ENCODE measurements at regions not wholly inside any gene's neighbourhood (a gene's known extent, or its start where the extent isn't known, plus 50 kb on each side); places are given as distances from the start of the nearest gene placed in this dataset.

- Mint-ChIP-seq H3K27me3 (no peaks in the 10 kb centered on the region), H3K4me3 (no peak overlapping the region), H3K27ac (no peak overlapping the region), H3K9me3 (no peaks in the 10 kb centered on the region), H3K36me3 (no peaks in the 10 kb centered on the region), H3K4me1 (ENCODE audit: low read depth) (no peaks in the 10 kb centered on the region)
- no peak for DNase-seq
- intact Hi-C loops (cut with micrococcal nuclease), result no loop called here
- CTCF ChIA-PET, result no interaction called here
- POLR2A ChIA-PET, result no interaction called here
These were observed 737.9 kb upstream of the WWC1 start for GRCh38 chr5:167553511-167553910.

GRCh38 chr5:167554564-167555290 lies 736.7 kb upstream of the WWC1 start:
- H3K36me3 Mint-ChIP-seq, result no peaks in the 10 kb centered on the region
- H3K27me3 Mint-ChIP-seq, result no peaks in the 10 kb centered on the region
- intact Hi-C loops (cut with micrococcal nuclease), result no loop called here
- H3K4me3 Mint-ChIP-seq, result no peak overlapping the region
- CTCF ChIA-PET, result interaction anchor here (0.7 kb wide), 1 partner anchor 16 kb away, joined by 3 read pairs; no protein-coding TSS in a partner anchor
- no peak for DNase-seq
- POLR2A ChIA-PET, result no interaction called here
- H3K4me1 Mint-ChIP-seq (ENCODE audit: low read depth), result no peaks in the 10 kb centered on the region
- H3K27ac Mint-ChIP-seq, result no peak overlapping the region
- no peaks in the 10 kb centered on the region for H3K9me3 Mint-ChIP-seq

- Mint-ChIP-seq H3K27me3 (no peaks in the 10 kb centered on the region), H3K4me3 (no peak overlapping the region), H3K36me3 (no peaks in the 10 kb centered on the region), H3K9me3 (no peaks in the 10 kb centered on the region), H3K27ac (no peak overlapping the region), H3K4me1 (ENCODE audit: low read depth) (no peaks in the 10 kb centered on the region)
- ChIA-PET POLR2A (no interaction called here), CTCF (interaction anchor here (0.7 kb wide), 1 partner anchor 17 kb away, joined by 3 read pairs; no protein-coding TSS in a partner anchor)
- intact Hi-C loops (cut with micrococcal nuclease), result no loop called here
- DNase-seq, result no peak
These were observed 735.8 kb upstream of the WWC1 start for GRCh38 chr5:167555565-167556166.

DNA sequence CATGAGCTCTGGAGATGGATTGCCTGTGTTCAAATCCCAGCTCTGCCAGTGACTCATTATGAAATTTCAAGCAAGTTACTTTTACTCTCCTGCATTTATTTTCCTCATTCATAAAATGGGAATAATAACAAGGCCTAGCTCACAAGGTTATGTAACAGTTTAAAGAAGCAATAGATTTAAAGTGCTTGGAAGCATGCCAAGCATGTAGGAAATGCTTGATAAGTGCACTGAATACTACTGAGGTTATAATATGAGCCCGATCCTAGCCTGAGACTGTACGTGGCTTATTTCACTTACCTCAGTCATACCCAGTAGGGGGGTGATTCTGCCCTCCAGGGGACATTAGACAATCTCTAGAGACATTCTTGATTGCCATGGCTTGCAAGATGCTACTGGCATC lies 734.1 kb upstream of the WWC1 start:
- ChIA-PET POLR2A (no interaction called here), CTCF (no interaction called here)
- Mint-ChIP-seq H3K27ac (no peak overlapping the region), H3K4me1 (ENCODE audit: low read depth) (no peaks in the 10 kb centered on the region), H3K27me3 (no peaks in the 10 kb centered on the region), H3K9me3 (no peaks in the 10 kb centered on the region), H3K4me3 (no peak overlapping the region), H3K36me3 (no peaks in the 10 kb centered on the region)
- DNase-seq, result no peak
- intact Hi-C loops (cut with micrococcal nuclease), result no loop called here

GRCh38 chr5:167561796-167562195 lies 729.6 kb upstream of the WWC1 start:
- Mint-ChIP-seq H3K27ac (no peak overlapping the region), H3K36me3 (no peaks in the 10 kb centered on the region), H3K9me3 (peaks cover 2% of the 10 kb centered on the region), H3K4me3 (no peak overlapping the region), H3K4me1 (ENCODE audit: low read depth) (no peaks in the 10 kb centered on the region), H3K27me3 (no peaks in the 10 kb centered on the region)
- CTCF ChIA-PET, result no interaction called here
- POLR2A ChIA-PET, result no interaction called here
- intact Hi-C loops (cut with micrococcal nuclease), result no loop called here
- DNase-seq, result no peak

GRCh38 chr5:167564275-167564674 lies 727.2 kb upstream of the WWC1 start:
- no peak overlapping the region for H3K4me3 Mint-ChIP-seq
- H3K36me3 Mint-ChIP-seq, result no peaks in the 10 kb centered on the region
- intact Hi-C loops (cut with micrococcal nuclease), result no loop called here
- no peak overlapping the region for H3K27ac Mint-ChIP-seq
- no peak for DNase-seq
- no peaks in the 10 kb centered on the region for H3K4me1 Mint-ChIP-seq (ENCODE audit: low read depth)
- ChIA-PET POLR2A (no interaction called here), CTCF (no interaction called here)
- peaks cover 2% of the 10 kb centered on the region for H3K9me3 Mint-ChIP-seq
- H3K27me3 Mint-ChIP-seq, result no peaks in the 10 kb centered on the region

DNA sequence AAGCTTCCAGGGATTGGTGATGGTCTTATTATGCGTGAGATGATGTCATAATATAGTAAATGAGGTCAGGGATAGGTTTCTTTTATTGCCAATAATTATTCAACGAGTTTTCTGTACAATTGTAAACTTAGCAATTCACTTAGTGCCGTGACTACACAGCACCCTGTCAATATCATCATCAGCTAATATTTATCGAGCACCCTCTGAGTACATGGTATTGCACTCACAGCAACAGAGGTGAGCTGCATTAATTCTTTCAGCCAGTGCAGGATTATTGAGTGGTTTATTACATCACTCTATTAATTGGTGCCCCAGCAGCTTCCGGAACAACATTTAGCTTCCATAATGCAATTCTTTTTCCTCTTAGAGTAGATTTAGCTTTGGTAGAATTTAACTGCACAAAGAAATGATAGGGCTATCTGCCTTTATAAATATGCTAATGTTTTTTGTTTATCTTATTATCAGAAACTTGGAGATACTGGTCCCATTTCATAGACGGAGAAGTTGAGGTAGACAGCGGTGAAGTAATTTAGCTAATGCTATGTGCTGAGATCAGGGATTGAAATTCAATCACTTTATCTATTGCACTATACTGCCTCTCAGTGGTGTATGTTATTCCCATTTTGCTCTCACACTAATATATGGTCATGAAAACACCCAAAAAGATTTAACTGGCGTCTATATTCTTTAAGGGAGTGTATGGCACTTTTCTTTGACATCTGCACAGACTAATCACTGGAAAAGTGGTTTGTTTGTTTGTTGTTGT lies 726.1 kb upstream of the WWC1 start:
- POLR2A ChIA-PET, result no interaction called here
- Mint-ChIP-seq H3K27me3 (no peaks in the 10 kb centered on the region), H3K27ac (no peak overlapping the region), H3K9me3 (peaks cover 2% of the 10 kb centered on the region), H3K36me3 (no peaks in the 10 kb centered on the region), H3K4me3 (no peak overlapping the region), H3K4me1 (ENCODE audit: low read depth) (no peaks in the 10 kb centered on the region)
- intact Hi-C loops (cut with micrococcal nuclease), result no loop called here
- no peak for DNase-seq
- CTCF ChIA-PET, result no interaction called here

- no peaks in the 10 kb centered on the region for H3K9me3 Mint-ChIP-seq
- no peaks in the 10 kb centered on the region for H3K36me3 Mint-ChIP-seq
- no peak for DNase-seq
- intact Hi-C loops (cut with micrococcal nuclease), result no loop called here
- H3K27me3 Mint-ChIP-seq, result peaks cover 6% of the 10 kb centered on the region
- ChIA-PET POLR2A (no interaction called here), CTCF (no interaction called here)
- H3K4me3 Mint-ChIP-seq, result no peak overlapping the region
- H3K4me1 Mint-ChIP-seq (ENCODE audit: low read depth), result peaks cover 6% of the 10 kb centered on the region
- no peak overlapping the region for H3K27ac Mint-ChIP-seq
These were observed 721.0 kb upstream of the WWC1 start for GRCh38 chr5:167570431-167570830.

DNA sequence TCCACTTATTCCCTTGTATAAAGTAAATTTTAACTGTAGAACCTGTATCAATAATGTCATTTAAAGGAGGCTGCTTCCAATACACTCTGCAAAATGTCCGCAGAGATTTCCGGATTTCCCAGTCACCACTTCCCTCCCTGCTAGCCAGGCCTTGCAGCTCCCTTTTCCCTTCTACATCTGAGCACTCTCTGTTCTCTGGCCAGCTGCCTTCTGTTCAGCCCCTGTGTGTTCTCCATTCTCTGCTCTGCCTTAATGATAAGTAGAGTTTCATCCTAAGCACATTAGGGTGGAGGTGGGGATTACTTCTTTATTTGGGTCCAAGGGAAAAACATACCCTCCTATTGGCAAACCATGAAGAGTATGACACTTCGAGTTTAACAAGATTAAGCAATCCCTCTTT lies 719.6 kb upstream of the WWC1 start:
- DNase-seq, result no peak
- no peak overlapping the region for H3K4me3 Mint-ChIP-seq
- no peak overlapping the region for H3K27ac Mint-ChIP-seq
- POLR2A ChIA-PET, result no interaction called here
- CTCF ChIA-PET, result no interaction called here
- intact Hi-C loops (cut with micrococcal nuclease), result no loop called here
- peaks cover 9% of the 10 kb centered on the region for H3K27me3 Mint-ChIP-seq
- H3K36me3 Mint-ChIP-seq, result no peaks in the 10 kb centered on the region
- no peaks in the 10 kb centered on the region for H3K9me3 Mint-ChIP-seq
- H3K4me1 Mint-ChIP-seq (ENCODE audit: low read depth), result peaks cover 6% of the 10 kb centered on the region

DNA sequence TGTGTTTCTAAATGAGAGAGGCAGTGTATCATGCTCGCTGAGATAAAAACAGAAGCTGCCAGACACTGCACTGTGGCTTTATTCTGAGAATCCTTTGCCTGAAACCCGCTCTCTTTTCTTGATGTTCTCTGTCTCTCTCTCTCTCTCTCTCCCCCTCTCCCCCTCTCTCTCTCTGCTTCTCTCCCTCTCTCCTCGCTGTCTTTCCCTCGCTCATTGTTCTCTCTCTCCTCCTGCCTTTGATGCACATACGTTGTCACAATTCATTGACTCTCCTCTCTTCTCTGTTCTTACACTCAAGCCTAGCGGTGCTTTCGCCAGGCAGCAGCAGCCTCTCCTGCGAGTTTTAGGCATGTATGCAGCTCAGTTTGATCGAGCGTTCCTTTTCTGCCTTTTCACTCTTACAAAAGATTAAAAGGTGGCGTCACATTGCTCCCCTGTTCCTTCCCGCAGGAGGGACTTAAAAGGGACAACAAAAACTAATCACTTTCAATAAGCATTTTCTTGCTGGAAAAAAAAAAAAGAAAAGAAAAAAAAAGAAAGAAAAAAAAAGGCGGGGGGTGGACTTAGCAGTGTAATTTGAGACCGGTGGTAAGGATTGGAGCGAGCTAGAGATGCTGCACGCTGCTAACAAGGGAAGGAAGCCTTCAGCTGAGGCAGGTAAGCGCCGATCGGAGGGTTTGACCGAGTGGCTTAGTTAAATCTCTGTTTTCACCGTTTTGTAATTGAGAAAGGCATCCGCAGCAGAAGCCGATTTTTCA lies 717.9 kb upstream of the WWC1 start:
- ChIA-PET POLR2A (no interaction called here), CTCF (no interaction called here)

GRCh38 chr5:167574464-167574863 lies 717.0 kb upstream of the WWC1 start:
- DNase-seq, result no peak
- H3K36me3 Mint-ChIP-seq, result no peaks in the 10 kb centered on the region
- no peak overlapping the region for H3K4me3 Mint-ChIP-seq
- peaks cover 9% of the 10 kb centered on the region for H3K27me3 Mint-ChIP-seq
- peaks cover 6% of the 10 kb centered on the region for H3K4me1 Mint-ChIP-seq (ENCODE audit: low read depth)
- H3K9me3 Mint-ChIP-seq, result no peaks in the 10 kb centered on the region
- ChIA-PET CTCF (no interaction called here), POLR2A (no interaction called here)
- no peak overlapping the region for H3K27ac Mint-ChIP-seq
- intact Hi-C loops (cut with micrococcal nuclease), result no loop called here

More for the DNA sequence above, 717.9 kb upstream of the WWC1 start:
- intact Hi-C loops (cut with micrococcal nuclease), result no loop called here
- Mint-ChIP-seq H3K4me1 (ENCODE audit: low read depth) (peaks cover 6% of the 10 kb centered on the region), H3K27me3 (peaks cover 9% of the 10 kb centered on the region), H3K4me3 (no peak overlapping the region), H3K9me3 (no peaks in the 10 kb centered on the region), H3K27ac (no peak overlapping the region), H3K36me3 (no peaks in the 10 kb centered on the region)
- no peak for DNase-seq

DNA sequence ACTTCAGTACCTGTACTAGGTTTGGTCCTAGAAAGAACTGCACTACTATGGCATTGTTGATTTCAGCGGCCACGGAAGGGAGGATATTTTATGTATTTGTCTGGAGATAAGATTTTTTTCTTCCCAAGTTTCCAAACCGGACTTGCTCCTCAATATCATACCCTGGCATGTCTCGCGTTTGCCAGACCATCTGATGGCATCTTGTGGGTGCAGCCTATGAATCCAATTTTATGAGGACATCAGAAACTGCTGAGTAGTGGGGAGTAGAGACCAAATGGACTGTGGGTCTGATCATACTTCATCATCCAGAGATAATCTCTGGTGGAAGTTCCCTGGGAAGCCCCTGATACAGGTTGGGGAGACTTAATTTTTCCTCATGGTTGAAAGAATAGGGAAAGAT lies 716.1 kb upstream of the WWC1 start:
- DNase-seq, result no peak
- H3K36me3 Mint-ChIP-seq, result no peaks in the 10 kb centered on the region
- H3K4me1 Mint-ChIP-seq (ENCODE audit: low read depth), result peaks cover 6% of the 10 kb centered on the region
- no peaks in the 10 kb centered on the region for H3K9me3 Mint-ChIP-seq
- ChIA-PET POLR2A (no interaction called here), CTCF (no interaction called here)
- intact Hi-C loops (cut with micrococcal nuclease), result no loop called here
- H3K27ac Mint-ChIP-seq, result no peak overlapping the region
- peaks cover 9% of the 10 kb centered on the region for H3K27me3 Mint-ChIP-seq
- no peak overlapping the region for H3K4me3 Mint-ChIP-seq
